ENCODE measurements at regions not wholly inside any gene's neighbourhood (a gene's known extent, or its start where the extent isn't known, plus 50 kb on each side); places are given as distances from the start of the nearest gene placed in this dataset.
A peak's percentile ranks its signal among the peaks of the same experiment; 100 is the strongest.

DNA sequence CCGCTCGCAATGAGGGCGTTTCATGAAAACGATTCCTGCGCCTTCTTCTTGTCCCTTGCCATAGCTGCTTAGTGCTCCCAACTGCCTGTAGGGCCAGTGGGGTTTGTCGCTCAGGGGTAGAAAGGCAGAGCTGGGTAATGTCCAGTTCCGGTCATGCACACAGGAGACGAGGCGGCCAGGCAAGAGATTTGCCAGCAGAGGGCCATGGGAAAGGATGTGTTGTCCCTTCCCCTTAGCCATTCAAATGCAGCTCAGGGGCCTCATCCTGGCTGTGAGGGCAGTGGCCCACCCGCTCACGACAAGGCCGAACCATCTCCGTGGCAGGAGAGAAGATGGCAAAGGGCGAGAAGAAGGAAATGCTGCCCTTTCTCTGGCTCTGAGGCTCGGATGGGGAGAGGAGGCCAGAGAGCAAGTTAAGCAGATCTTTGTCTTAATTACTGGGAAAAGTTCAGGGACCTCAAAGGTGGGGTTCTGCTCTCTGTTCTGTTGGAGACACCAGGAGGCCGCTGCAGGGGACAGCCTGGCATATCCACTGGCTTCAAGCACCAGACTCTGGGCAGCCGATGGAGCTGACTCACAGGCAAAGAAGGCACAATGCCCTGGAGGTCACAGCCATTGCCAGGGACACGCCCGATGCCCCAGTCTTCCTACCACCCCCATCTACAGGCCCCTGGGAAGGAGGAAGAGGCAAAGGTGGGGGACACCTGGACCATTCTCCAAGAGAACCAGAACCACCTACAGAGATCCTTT, 534.8 kb upstream of the MGMT start:
- no peak overlapping the region for H3K4ac ChIP-seq (ENCODE audit: low read length)
- H4K91ac ChIP-seq (ENCODE audit: low read depth, low read length, poor library complexity), result no peak overlapping the region
- H2BK15ac ChIP-seq (ENCODE audit: low read length), result no peak overlapping the region
- H2BK5ac ChIP-seq (ENCODE audit: low read length), result no peak overlapping the region
- no peaks in the 10 kb centered on the region for H3K36me3 ChIP-seq (replicated peaks in 1 of 2; ENCODE audit: control insufficient read depth in 2 of 2, insufficient read depth in 2 of 2, low read length in 2 of 2)
- no peak overlapping the region for H3K18ac ChIP-seq (ENCODE audit: low read length)
- no peak for DNase-seq (ENCODE audit: low spot score)
- no peak overlapping the region for H3K4me2 ChIP-seq (ENCODE audit: insufficient read depth, low read length, poor library complexity, severe bottlenecking)
- H2AFZ ChIP-seq (ENCODE audit: low read length), result no peak overlapping the region
- peaks cover 0 to 5% of the 10 kb centered on the region in 2 donors for H3K4me1 ChIP-seq (ENCODE audit: control insufficient read depth in 2 of 2, insufficient read depth in 1 of 2, low read depth in 1 of 2, low read length in 2 of 2)
- H3K4me3 ChIP-seq (ENCODE audit: low read length in 2 of 2), result no peak overlapping the region
- H3K23ac ChIP-seq (ENCODE audit: low read depth, low read length, poor library complexity), result no peak overlapping the region
- H4K8ac ChIP-seq (ENCODE audit: low read depth, low read length), result no peak overlapping the region
- no peak overlapping the region for H2BK120ac ChIP-seq (ENCODE audit: low read depth, low read length)
- H3K9me3 ChIP-seq (replicated peaks in 1 of 2; ENCODE audit: control insufficient read depth in 2 of 2, insufficient read depth in 1 of 2, low read depth in 1 of 2, low read length in 2 of 2), result no peaks in the 10 kb centered on the region
- H3K27ac ChIP-seq (replicated peaks; ENCODE audit: low read length), result no peak overlapping the region
- H3K9ac ChIP-seq (ENCODE audit: low read depth, low read length, poor library complexity), result no peak overlapping the region
- H3K14ac ChIP-seq (ENCODE audit: low read length), result no peak overlapping the region
- H3K27me3 ChIP-seq (ENCODE audit: control insufficient read depth in 3 of 3, insufficient read depth in 3 of 3, low read depth in 1 of 3, low read length in 3 of 3), result no peaks in the 10 kb centered on the region
- no peaks in the 10 kb centered on the region for H3K79me1 ChIP-seq (ENCODE audit: low read depth, low read length)
- peak overlapping the region; percentile 17 for H2AK5ac ChIP-seq (ENCODE audit: low read depth, low read length)
- no CpG with 5 or more reads among the region's 19 CpGs for WGBS, 2 donors (ENCODE audit: extremely low coverage in 2 of 2, insufficient read length in 2 of 2, insufficient replicate concordance in 1 of 2)
- no peak overlapping the region for H2BK12ac ChIP-seq (ENCODE audit: low read length)

DNA sequence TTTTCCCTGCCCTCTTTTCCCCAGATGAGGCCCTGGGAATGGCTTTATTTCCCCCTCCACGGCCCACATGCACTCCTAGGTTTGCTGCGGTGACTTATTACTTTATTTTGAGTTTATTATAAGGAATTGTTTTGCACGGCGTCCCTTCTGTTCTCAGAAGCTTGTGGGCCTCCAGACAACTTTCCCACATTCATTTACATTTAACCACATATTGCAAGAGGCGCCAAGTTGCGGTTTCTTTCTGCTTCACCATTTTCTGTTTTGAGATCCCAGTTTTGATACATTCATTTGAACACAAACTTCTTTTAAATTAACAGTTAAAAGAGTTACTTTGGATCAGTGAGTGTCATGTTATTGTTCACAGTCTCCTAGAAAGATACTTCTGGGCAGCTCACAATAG, 532.5 kb upstream of the MGMT start:
- H3K27me3 ChIP-seq (ENCODE audit: control insufficient read depth in 3 of 3, insufficient read depth in 3 of 3, low read depth in 1 of 3, low read length in 3 of 3), result no peaks in the 10 kb centered on the region
- no CpG with 5 or more reads among the region's 6 CpGs for WGBS, 2 donors (ENCODE audit: extremely low coverage in 2 of 2, insufficient read length in 2 of 2, insufficient replicate concordance in 1 of 2)
- no peak for DNase-seq (ENCODE audit: low spot score)
- no peaks in the 10 kb centered on the region for H3K79me1 ChIP-seq (ENCODE audit: low read depth, low read length)
- H2BK12ac ChIP-seq (ENCODE audit: low read length), result no peak overlapping the region
- no peak overlapping the region for H2BK15ac ChIP-seq (ENCODE audit: low read length)
- no peak overlapping the region for H3K18ac ChIP-seq (ENCODE audit: low read length)
- H3K14ac ChIP-seq (ENCODE audit: low read length), result no peak overlapping the region
- H3K9ac ChIP-seq (ENCODE audit: low read depth, low read length, poor library complexity), result no peak overlapping the region
- H4K8ac ChIP-seq (ENCODE audit: low read depth, low read length), result no peak overlapping the region
- no peak overlapping the region for H3K27ac ChIP-seq (replicated peaks; ENCODE audit: low read length)
- no peak overlapping the region for H2BK5ac ChIP-seq (ENCODE audit: low read length)
- H2AFZ ChIP-seq (ENCODE audit: low read length), result no peak overlapping the region
- no peak overlapping the region for H2AK5ac ChIP-seq (ENCODE audit: low read depth, low read length)
- H4K91ac ChIP-seq (ENCODE audit: low read depth, low read length, poor library complexity), result no peak overlapping the region
- no peak overlapping the region for H3K4me3 ChIP-seq (ENCODE audit: low read length in 2 of 2)
- no peak overlapping the region for H3K23ac ChIP-seq (ENCODE audit: low read depth, low read length, poor library complexity)
- H3K4ac ChIP-seq (ENCODE audit: low read length), result no peak overlapping the region
- H3K4me2 ChIP-seq (ENCODE audit: insufficient read depth, low read length, poor library complexity, severe bottlenecking), result no peak overlapping the region
- H3K9me3 ChIP-seq (replicated peaks in 1 of 2; ENCODE audit: control insufficient read depth in 2 of 2, insufficient read depth in 1 of 2, low read depth in 1 of 2, low read length in 2 of 2), result no peaks in the 10 kb centered on the region
- peaks cover 0 to 5% of the 10 kb centered on the region in 2 donors for H3K4me1 ChIP-seq (ENCODE audit: control insufficient read depth in 2 of 2, insufficient read depth in 1 of 2, low read depth in 1 of 2, low read length in 2 of 2)
- no peak overlapping the region for H2BK120ac ChIP-seq (ENCODE audit: low read depth, low read length)
- H3K36me3 ChIP-seq (replicated peaks in 1 of 2; ENCODE audit: control insufficient read depth in 2 of 2, insufficient read depth in 2 of 2, low read length in 2 of 2), result no peaks in the 10 kb centered on the region

DNA sequence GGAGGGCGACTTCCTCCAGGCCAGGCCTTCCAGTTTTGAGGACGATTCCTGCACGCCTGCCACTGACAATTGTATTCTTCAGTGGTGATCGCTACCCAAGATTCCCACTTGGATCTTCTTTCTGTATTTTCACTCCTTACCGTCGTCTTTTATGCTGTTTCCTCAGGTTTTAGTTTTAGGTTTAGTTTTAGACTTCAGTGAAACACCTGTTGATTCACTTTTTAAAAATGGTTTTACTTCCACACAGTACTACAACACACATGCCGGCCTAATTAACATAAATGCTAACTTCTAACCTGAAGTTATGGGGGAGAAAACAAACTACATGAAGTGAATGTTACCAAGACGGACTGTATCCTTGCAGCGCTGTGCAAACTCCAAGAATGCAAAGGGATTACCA, 530.6 kb upstream of the MGMT start:
- no CpG with 5 or more reads among the region's 9 CpGs for WGBS, 2 donors (ENCODE audit: extremely low coverage in 2 of 2, insufficient read length in 2 of 2, insufficient replicate concordance in 1 of 2)
- H3K4ac ChIP-seq (ENCODE audit: low read length), result no peak overlapping the region
- H3K9ac ChIP-seq (ENCODE audit: low read depth, low read length, poor library complexity), result no peak overlapping the region
- no peaks in the 10 kb centered on the region for H3K27me3 ChIP-seq (ENCODE audit: control insufficient read depth in 3 of 3, insufficient read depth in 3 of 3, low read depth in 1 of 3, low read length in 3 of 3)
- no peak overlapping the region for H4K91ac ChIP-seq (ENCODE audit: low read depth, low read length, poor library complexity)
- no peak overlapping the region for H3K4me2 ChIP-seq (ENCODE audit: insufficient read depth, low read length, poor library complexity, severe bottlenecking)
- H2AFZ ChIP-seq (ENCODE audit: low read length), result no peak overlapping the region
- DNase-seq (ENCODE audit: low spot score), result no peak
- no peak overlapping the region for H4K8ac ChIP-seq (ENCODE audit: low read depth, low read length)
- H2AK5ac ChIP-seq (ENCODE audit: low read depth, low read length), result no peak overlapping the region
- H3K4me1 ChIP-seq (ENCODE audit: control insufficient read depth in 2 of 2, insufficient read depth in 1 of 2, low read depth in 1 of 2, low read length in 2 of 2), result peaks cover 0 to 3% of the 10 kb centered on the region in 2 donors
- no peaks in the 10 kb centered on the region for H3K36me3 ChIP-seq (replicated peaks in 1 of 2; ENCODE audit: control insufficient read depth in 2 of 2, insufficient read depth in 2 of 2, low read length in 2 of 2)
- H3K23ac ChIP-seq (ENCODE audit: low read depth, low read length, poor library complexity), result no peak overlapping the region
- no peak overlapping the region for H3K14ac ChIP-seq (ENCODE audit: low read length)
- H3K27ac ChIP-seq (replicated peaks; ENCODE audit: low read length), result no peak overlapping the region
- no peak overlapping the region for H3K4me3 ChIP-seq (ENCODE audit: low read length in 2 of 2)
- no peak overlapping the region for H2BK15ac ChIP-seq (ENCODE audit: low read length)
- H3K79me1 ChIP-seq (ENCODE audit: low read depth, low read length), result no peaks in the 10 kb centered on the region
- no peak overlapping the region for H3K18ac ChIP-seq (ENCODE audit: low read length)
- no peaks in the 10 kb centered on the region for H3K9me3 ChIP-seq (replicated peaks in 1 of 2; ENCODE audit: control insufficient read depth in 2 of 2, insufficient read depth in 1 of 2, low read depth in 1 of 2, low read length in 2 of 2)
- H2BK12ac ChIP-seq (ENCODE audit: low read length), result no peak overlapping the region
- no peak overlapping the region for H2BK5ac ChIP-seq (ENCODE audit: low read length)
- H2BK120ac ChIP-seq (ENCODE audit: low read depth, low read length), result no peak overlapping the region

DNA sequence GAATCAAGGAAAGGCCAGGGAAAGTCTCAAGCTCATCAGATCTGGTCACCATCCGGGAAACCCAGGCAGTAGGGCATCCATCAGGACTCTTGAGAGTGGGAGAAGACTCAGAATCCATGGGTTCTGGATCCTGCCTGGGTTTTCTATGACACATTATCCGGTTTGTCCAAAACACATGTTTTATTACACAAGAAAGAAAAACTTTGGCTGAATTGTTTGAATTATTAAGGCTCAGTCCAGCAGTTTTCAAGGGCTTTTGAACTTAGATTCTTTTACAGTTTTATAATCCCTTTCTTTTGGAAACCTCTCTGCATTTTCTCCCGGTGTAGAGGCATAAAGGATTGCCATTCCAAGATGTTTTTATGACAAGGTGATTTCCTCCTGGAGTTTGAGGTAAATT, 528.5 kb upstream of the MGMT start:
- Histone ChIP-seq H2BK5ac (ENCODE audit: low read length) (no peak overlapping the region), H4K8ac (ENCODE audit: low read depth, low read length) (no peak overlapping the region), H2BK12ac (ENCODE audit: low read length) (no peak overlapping the region), H3K4ac (ENCODE audit: low read length) (no peak overlapping the region), H2AK5ac (ENCODE audit: low read depth, low read length) (no peak overlapping the region), H4K91ac (ENCODE audit: low read depth, low read length, poor library complexity) (no peak overlapping the region), H2AFZ (ENCODE audit: low read length) (no peak overlapping the region), H3K18ac (ENCODE audit: low read length) (no peak overlapping the region), H3K4me3 (ENCODE audit: low read length in 2 of 2) (no peak overlapping the region), H3K23ac (ENCODE audit: low read depth, low read length, poor library complexity) (no peak overlapping the region), H3K36me3 (replicated peaks in 1 of 2; ENCODE audit: control insufficient read depth in 2 of 2, insufficient read depth in 2 of 2, low read length in 2 of 2) (no peaks in the 10 kb centered on the region), H2BK120ac (ENCODE audit: low read depth, low read length) (no peak overlapping the region), H3K4me2 (ENCODE audit: insufficient read depth, low read length, poor library complexity, severe bottlenecking) (no peak overlapping the region), H3K27me3 (ENCODE audit: control insufficient read depth in 3 of 3, insufficient read depth in 3 of 3, low read depth in 1 of 3, low read length in 3 of 3) (no peaks in the 10 kb centered on the region), H3K79me1 (ENCODE audit: low read depth, low read length) (no peaks in the 10 kb centered on the region), H3K14ac (ENCODE audit: low read length) (no peak overlapping the region), H3K9me3 (replicated peaks in 1 of 2; ENCODE audit: control insufficient read depth in 2 of 2, insufficient read depth in 1 of 2, low read depth in 1 of 2, low read length in 2 of 2) (no peaks in the 10 kb centered on the region), H3K4me1 (ENCODE audit: control insufficient read depth in 2 of 2, insufficient read depth in 1 of 2, low read depth in 1 of 2, low read length in 2 of 2) (peaks cover 0 to 1% of the 10 kb centered on the region in 2 donors), H2BK15ac (ENCODE audit: low read length) (no peak overlapping the region), H3K9ac (ENCODE audit: low read depth, low read length, poor library complexity) (no peak overlapping the region), H3K27ac (replicated peaks; ENCODE audit: low read length) (no peak overlapping the region)
- no peak for DNase-seq (ENCODE audit: low spot score)
- no CpG with 5 or more reads among the region's 3 CpGs for WGBS, 2 donors (ENCODE audit: extremely low coverage in 2 of 2, insufficient read length in 2 of 2, insufficient replicate concordance in 1 of 2)

Data from neuronal stem cell (in vitro differentiated cells).